ENCODE measurements at regions not wholly inside any gene's neighbourhood (a gene's known extent, or its start where the extent isn't known, plus 50 kb on each side); places are given as distances from the start of the nearest gene placed in this dataset.

DNA sequence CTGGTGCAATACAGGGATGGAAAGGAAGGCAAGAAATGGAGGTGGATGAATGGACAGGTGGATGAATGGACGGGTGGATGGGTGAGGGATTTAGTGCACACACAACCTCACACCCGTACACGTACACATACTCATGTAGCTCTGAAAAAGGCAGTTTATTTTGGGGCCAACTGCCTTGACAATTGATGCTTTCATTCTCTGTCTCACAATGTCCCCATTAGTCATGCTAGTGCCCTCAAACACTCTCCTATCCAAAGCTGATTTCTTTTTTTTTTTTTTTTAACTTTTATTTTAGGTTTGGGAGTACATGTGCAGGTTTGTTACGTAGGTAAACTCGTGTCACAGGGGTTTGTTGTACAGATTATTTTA lies 495.0 kb downstream of the DMAC1 start:
- TF ChIP-seq CTCF (IDR thresholded peaks at IDR 0.05) (no peak), POLR2A (IDR thresholded peaks at IDR 0.05) (no peak), EP300 (IDR thresholded peaks at IDR 0.05) (no peak), POLR2AphosphoS5 (IDR thresholded peaks at IDR 0.05) (no peak)
